ENCODE measurements at regions not wholly inside any gene's neighbourhood (a gene's known extent, or its start where the extent isn't known, plus 50 kb on each side); places are given as distances from the start of the nearest gene placed in this dataset.

DNA sequence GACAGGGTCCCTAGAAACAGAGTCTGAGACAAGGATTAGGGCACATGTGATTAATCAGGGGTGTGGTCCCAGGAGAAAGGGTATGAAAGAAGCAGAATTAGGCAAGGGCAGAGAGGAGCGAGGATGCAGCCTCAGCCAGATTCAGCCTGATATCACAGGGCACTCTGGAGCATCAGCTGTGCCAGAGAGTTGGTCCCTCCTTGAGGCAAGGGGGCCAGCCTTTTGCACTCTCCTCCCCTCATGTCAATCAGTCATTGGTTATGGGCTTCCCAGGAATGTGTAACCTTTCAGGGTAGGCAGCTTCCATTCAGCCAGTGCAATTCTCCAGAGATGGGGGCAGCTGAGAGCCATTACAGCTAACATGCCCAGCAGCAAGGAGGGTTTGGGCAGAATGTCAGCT, 152.6 kb upstream of the LHX1 start:
- TF ChIP-seq, protein P1, sequence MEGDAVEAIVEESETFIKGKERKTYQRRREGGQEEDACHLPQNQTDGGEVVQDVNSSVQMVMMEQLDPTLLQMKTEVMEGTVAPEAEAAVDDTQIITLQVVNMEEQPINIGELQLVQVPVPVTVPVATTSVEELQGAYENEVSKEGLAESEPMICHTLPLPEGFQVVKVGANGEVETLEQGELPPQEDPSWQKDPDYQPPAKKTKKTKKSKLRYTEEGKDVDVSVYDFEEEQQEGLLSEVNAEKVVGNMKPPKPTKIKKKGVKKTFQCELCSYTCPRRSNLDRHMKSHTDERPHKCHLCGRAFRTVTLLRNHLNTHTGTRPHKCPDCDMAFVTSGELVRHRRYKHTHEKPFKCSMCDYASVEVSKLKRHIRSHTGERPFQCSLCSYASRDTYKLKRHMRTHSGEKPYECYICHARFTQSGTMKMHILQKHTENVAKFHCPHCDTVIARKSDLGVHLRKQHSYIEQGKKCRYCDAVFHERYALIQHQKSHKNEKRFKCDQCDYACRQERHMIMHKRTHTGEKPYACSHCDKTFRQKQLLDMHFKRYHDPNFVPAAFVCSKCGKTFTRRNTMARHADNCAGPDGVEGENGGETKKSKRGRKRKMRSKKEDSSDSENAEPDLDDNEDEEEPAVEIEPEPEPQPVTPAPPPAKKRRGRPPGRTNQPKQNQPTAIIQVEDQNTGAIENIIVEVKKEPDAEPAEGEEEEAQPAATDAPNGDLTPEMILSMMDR (IDR thresholded peaks at IDR 0.05; ENCODE audit: low read depth, low read length, poor library complexity, severe bottlenecking), result no peak
- no peak for TF ChIP-seq EZH2phosphoT487 (IDR thresholded peaks at IDR 0.05; ENCODE audit: borderline replicate concordance, low read length)
- no peaks in the 10 kb centered on the region for H4K20me1 ChIP-seq (ENCODE audit: control insufficient read depth, insufficient read depth, low read depth, low read length)
- no peak overlapping the region for H3K4me3 ChIP-seq (ENCODE audit: low read length)
- H3K9me3 ChIP-seq (ENCODE audit: control insufficient read depth, insufficient read depth, low read length), result no peaks in the 10 kb centered on the region
- no peak overlapping the region for H3K4me2 ChIP-seq (ENCODE audit: low read length)
- H3K36me3 ChIP-seq (ENCODE audit: control insufficient read depth, low read length), result no peaks in the 10 kb centered on the region
- no peaks in the 10 kb centered on the region for H3K79me2 ChIP-seq (ENCODE audit: control insufficient read depth, low read length)
- no peaks in the 10 kb centered on the region for H3K4me1 ChIP-seq (ENCODE audit: control insufficient read depth, low read length)
- peaks cover 3% of the 10 kb centered on the region; the same call in 1 of the 2 replicates for H3K27me3 ChIP-seq (ENCODE audit: control insufficient read depth, low read length)
- H3K9me2 ChIP-seq (replicated peaks; ENCODE audit: control insufficient read depth, low read length), result no peaks in the 10 kb centered on the region
- H3F3A ChIP-seq (ENCODE audit: control insufficient read depth, insufficient read depth), result no peaks in the 10 kb centered on the region
- H3K27ac ChIP-seq (ENCODE audit: low read depth, low read length), result no peak overlapping the region

DNA sequence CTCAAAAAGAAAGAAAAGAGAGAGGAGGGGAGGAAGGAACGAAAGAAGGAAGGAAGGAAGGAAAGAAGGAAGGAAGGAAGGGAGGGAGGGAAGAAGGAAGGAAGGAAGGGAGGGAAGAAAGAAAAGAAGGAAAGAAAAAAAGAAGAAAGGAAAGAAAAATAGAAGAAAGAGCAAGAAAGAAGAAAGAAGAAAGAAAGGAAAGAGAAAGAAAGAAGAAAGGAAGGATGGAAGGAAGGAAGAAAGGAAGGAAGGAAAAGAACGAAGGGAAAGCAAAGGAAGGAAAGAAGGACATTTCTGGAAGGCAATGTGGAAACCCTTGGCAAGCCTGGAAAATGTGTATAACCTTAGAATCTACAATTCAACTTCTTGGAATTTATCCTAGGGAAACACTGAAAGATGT, 150.4 kb upstream of the LHX1 start:
- H3K4me2 ChIP-seq (ENCODE audit: low read length), result no peak overlapping the region

DNA sequence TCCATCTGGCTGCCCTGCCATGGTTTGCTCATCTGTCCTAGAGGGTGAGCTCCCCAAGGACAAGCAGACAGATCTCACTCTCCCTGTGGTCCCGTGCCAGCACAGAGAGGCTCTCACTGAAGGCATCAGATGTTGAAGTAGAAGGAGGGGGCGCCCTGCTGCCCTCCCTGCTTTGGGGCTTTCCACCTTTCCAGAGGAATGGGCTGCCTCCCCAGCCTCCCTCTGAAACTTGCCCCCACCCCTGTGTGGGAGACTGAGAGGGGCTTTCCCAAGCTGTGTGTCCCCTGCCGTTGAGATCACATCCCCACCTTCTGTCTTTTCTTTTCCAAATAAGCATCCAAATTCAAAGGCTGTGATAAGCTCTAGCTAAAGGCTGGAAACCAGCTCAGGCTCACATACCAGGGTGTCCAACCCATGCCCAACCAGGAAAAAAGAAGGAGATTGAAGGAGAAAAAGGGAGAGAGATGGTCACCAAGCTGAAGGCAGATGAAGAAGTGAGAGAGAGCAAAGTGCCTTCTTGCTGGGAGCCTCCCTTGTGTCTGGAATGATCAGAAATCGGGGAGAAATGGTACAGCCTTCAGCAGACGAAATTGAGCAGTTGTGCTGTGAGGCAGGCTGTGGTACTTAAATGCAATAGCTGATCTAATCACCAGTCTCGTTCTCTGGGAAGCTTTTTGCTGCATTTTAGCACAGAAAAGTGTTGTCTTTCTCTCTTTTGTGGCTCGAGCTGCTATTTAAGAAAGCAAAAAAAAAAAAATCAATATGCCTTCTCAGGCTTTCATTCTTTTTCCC, 145.9 kb upstream of the LHX1 start:
- TF ChIP-seq, protein P1 (IDR thresholded peaks at IDR 0.05; ENCODE audit: low read depth, low read length, poor library complexity, severe bottlenecking), result no peak
- TF ChIP-seq EZH2phosphoT487 (IDR thresholded peaks at IDR 0.05; ENCODE audit: borderline replicate concordance, low read length), result no peak
- no peak overlapping the region for H3K4me2 ChIP-seq (ENCODE audit: low read length)
- no peaks in the 10 kb centered on the region for H3K9me2 ChIP-seq (replicated peaks; ENCODE audit: control insufficient read depth, low read length)

More for the DNA sequence above, 150.4 kb upstream of the LHX1 start:
- Histone ChIP-seq H3K9me3 (ENCODE audit: control insufficient read depth, insufficient read depth, low read length) (no peaks in the 10 kb centered on the region), H3K27me3 (ENCODE audit: control insufficient read depth, low read length) (peaks cover 16% of the 10 kb centered on the region), H3K4me3 (ENCODE audit: low read length) (no peak overlapping the region), H3K36me3 (ENCODE audit: control insufficient read depth, low read length) (no peaks in the 10 kb centered on the region), H3K4me1 (ENCODE audit: control insufficient read depth, low read length) (no peaks in the 10 kb centered on the region), H3F3A (ENCODE audit: control insufficient read depth, insufficient read depth) (no peaks in the 10 kb centered on the region), H3K27ac (ENCODE audit: low read depth, low read length) (no peak overlapping the region), H3K79me2 (ENCODE audit: control insufficient read depth, low read length) (no peaks in the 10 kb centered on the region), H3K9me2 (replicated peaks; ENCODE audit: control insufficient read depth, low read length) (no peaks in the 10 kb centered on the region), H4K20me1 (ENCODE audit: control insufficient read depth, insufficient read depth, low read depth, low read length) (no peaks in the 10 kb centered on the region)
- TF ChIP-seq, protein P1 (IDR thresholded peaks at IDR 0.05; ENCODE audit: low read depth, low read length, poor library complexity, severe bottlenecking), result no peak
- TF ChIP-seq EZH2phosphoT487 (IDR thresholded peaks at IDR 0.05; ENCODE audit: borderline replicate concordance, low read length), result no peak

More for the DNA sequence above, 145.9 kb upstream of the LHX1 start:
- no peaks in the 10 kb centered on the region for H3F3A ChIP-seq (ENCODE audit: control insufficient read depth, insufficient read depth)
- no peak overlapping the region for H3K27ac ChIP-seq (ENCODE audit: low read depth, low read length)
- H4K20me1 ChIP-seq (ENCODE audit: control insufficient read depth, insufficient read depth, low read depth, low read length), result no peaks in the 10 kb centered on the region
- no peaks in the 10 kb centered on the region for H3K4me1 ChIP-seq (ENCODE audit: control insufficient read depth, low read length)
- H3K36me3 ChIP-seq (ENCODE audit: control insufficient read depth, low read length), result no peaks in the 10 kb centered on the region
- no peaks in the 10 kb centered on the region for H3K79me2 ChIP-seq (ENCODE audit: control insufficient read depth, low read length)
- H3K27me3 ChIP-seq (ENCODE audit: control insufficient read depth, low read length), result peaks cover 18% of the 10 kb centered on the region
- no peak overlapping the region for H3K4me3 ChIP-seq (ENCODE audit: low read length)
- no peaks in the 10 kb centered on the region for H3K9me3 ChIP-seq (ENCODE audit: control insufficient read depth, insufficient read depth, low read length)
